ENCODE measurements at regions not wholly inside any gene's neighbourhood (a gene's known extent, or its start where the extent isn't known, plus 50 kb on each side); places are given as distances from the start of the nearest gene placed in this dataset.

DNA sequence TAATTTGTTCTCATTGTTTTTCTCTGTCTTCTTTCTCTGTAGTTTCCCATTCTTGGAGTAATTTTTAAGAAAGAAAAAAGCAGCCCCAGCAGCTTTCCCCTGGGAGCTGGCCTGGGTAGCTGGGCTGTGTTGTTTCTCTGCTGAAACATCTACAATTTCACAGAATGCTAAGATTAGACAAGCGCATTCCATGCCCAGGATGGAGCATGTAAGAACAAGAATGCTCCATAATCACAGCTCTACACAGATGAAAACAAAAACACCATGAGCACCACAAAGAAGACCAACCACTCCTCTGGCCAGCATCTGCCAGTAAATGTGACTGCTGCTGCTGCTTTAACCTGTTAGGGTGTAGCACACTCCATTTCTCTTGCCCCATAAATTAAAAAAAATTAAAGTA, 239.2 kb upstream of the SLITRK1 start:
- no peak for TF ChIP-seq CTCF (conservative IDR thresholded peaks at IDR 0.05; ENCODE audit: low read depth in 2 of 2)
- TF ChIP-seq EZH2 (IDR thresholded peaks at IDR 0.05; ENCODE audit: low read depth, unreplicated experiment): no peak
- TF ChIP-seq POLR2AphosphoS5 (IDR thresholded peaks at IDR 0.05; ENCODE audit: low read depth): no peak
- no peak for TF ChIP-seq REST (IDR thresholded peaks at IDR 0.05; ENCODE audit: unreplicated experiment)
- TF ChIP-seq EZH2phosphoT487 (IDR thresholded peaks at IDR 0.05; ENCODE audit: unreplicated experiment): no peak
- TF ChIP-seq ZNF462 (CRISPR knock-in tag; IDR thresholded peaks at IDR 0.05): no peak
- TF ChIP-seq JUNB (IDR thresholded peaks at IDR 0.05; ENCODE audit: unreplicated experiment): no peak
- TF ChIP-seq, protein P1, sequence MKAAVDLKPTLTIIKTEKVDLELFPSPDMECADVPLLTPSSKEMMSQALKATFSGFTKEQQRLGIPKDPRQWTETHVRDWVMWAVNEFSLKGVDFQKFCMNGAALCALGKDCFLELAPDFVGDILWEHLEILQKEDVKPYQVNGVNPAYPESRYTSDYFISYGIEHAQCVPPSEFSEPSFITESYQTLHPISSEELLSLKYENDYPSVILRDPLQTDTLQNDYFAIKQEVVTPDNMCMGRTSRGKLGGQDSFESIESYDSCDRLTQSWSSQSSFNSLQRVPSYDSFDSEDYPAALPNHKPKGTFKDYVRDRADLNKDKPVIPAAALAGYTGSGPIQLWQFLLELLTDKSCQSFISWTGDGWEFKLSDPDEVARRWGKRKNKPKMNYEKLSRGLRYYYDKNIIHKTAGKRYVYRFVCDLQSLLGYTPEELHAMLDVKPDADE (IDR thresholded peaks at IDR 0.05): no peak
- TF ChIP-seq ZNF114 (CRISPR knock-in tag; IDR thresholded peaks at IDR 0.05): no peak
- TF ChIP-seq CREB1 (CRISPR knock-in tag; IDR thresholded peaks at IDR 0.05; ENCODE audit: low read depth): no peak
- no peak for TF ChIP-seq STAT1 (IDR thresholded peaks at IDR 0.05; ENCODE audit: unreplicated experiment)
- TF ChIP-seq NANOG (IDR thresholded peaks at IDR 0.05; ENCODE audit: borderline replicate concordance): no peak
- TF ChIP-seq ZNF331 (CRISPR knock-in tag; IDR thresholded peaks at IDR 0.05; ENCODE audit: low read depth): no peak
